H1 (cell line): ENCODE measurements at regions not wholly inside any gene's neighbourhood (a gene's known extent, or its start where the extent isn't known, plus 50 kb on each side); places are given as distances from the start of the nearest gene placed in this dataset.

Experiments
- ATF3 ChIP-seq: IDR thresholded peaks from 2 replicates; pipeline ENCODE4 v1.6.1; 2011; ENCODE audit warnings: low read depth, mild to moderate bottlenecking, low read length; ENCODE audit not compliant: insufficient read depth
- GTF2F1 ChIP-seq: IDR thresholded peaks from 2 replicates; pipeline ENCODE4 v1.6.1; 2012; ENCODE audit warnings: low read depth, low read length, improper control_type of control experiment, borderline replicate concordance

- TF ChIP-seq ATF3 = no peak
- no peak for TF ChIP-seq GTF2F1
These were observed 195.4 kb downstream of the ZEB2 start (continued) for GRCh38 chr2:144324446-144325045.
